ENCODE measurements at regions not wholly inside any gene's neighbourhood (a gene's known extent, or its start where the extent isn't known, plus 50 kb on each side); places are given as distances from the start of the nearest gene placed in this dataset.
"Not testable (repeated sequence)": the region's sequence is repeated elsewhere in the genome, so short reads cannot be mapped to it uniquely, and the experiment has no call there.

DNA sequence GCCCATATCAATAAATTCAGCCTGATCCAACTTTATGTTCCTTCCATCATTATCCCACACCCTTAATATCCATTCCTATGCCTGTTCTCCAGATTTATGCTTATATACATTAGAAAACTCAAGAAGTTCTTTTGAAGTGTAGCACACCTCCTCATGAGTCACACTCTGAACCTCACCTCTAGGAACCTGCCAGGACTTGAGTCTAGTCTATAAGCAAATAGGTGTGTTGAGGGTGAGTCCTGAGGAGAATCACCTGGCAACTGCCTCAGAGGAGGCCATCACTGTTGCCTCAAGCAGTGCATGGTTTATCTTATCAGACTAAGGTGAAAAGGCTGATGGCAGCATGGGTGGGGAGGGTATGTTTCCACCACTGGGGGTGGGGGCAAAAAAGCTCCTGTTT lies 496.7 kb downstream of the C6orf118 start:
- no peak for DNase-seq

GRCh38 chr6:164807125-164807524 lies 502.3 kb downstream of the C6orf118 start:
- DNase-seq = no peak

DNA sequence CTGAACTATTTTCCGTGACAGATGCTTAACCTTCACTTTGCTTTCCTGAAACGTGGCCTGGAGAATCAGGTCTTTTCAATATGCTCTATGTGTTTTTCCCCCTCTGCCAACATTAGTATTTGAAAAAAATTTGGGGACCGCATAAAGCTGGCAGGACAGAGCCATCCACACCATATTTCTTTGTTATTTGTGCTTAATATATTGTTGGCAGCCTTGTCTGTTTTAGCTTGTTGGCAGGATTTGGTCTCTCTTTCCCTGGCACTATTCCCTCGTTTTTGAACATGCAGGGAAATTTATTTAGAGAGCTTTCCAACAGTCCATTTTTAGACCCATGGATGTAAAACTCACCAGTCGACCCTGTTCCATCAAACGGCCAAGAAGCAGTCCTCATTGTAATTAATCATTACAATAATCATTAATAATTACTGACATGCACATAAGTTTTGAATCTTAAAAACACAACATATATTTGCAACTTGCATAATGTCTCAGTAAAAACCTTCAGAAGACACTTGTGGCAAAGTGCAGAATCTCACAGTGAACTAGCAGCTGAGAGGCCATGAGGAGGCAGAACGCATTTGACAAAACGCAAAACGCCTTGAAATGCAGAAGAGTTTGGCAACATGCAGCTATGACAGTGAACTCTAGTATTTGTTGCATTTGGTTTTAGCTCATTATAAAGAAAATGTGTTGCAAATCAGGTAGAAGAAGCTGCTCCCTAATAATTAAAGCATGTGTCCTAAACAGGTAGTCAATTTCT lies 514.2 kb downstream of the C6orf118 start:
- no peak for DNase-seq

GRCh38 chr6:164792666-164793065 lies 516.7 kb downstream of the C6orf118 start:
- no peak for DNase-seq

GRCh38 chr6:164791498-164791897 lies 517.9 kb downstream of the C6orf118 start:
- DNase-seq = no peak

DNA sequence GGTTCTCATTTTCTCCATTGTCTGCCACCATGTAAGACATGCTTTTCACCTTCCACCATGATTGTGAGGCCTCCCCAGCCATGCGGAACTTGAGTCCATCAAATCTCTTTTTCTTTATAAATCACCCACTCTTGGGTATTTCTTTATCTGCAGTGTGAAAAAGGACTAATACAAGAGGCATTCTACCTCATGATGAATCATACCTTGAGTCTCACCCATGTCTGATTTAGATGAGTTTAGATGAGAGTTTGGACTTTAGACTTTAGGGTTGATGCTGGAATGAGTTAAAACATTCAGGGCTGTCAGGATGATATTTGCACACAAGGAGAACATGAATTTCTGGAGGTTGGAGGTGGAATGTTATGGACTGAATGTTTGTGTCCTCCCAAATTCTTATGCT lies 545.6 kb downstream of the C6orf118 start:
- DNase-seq = no peak

DNA sequence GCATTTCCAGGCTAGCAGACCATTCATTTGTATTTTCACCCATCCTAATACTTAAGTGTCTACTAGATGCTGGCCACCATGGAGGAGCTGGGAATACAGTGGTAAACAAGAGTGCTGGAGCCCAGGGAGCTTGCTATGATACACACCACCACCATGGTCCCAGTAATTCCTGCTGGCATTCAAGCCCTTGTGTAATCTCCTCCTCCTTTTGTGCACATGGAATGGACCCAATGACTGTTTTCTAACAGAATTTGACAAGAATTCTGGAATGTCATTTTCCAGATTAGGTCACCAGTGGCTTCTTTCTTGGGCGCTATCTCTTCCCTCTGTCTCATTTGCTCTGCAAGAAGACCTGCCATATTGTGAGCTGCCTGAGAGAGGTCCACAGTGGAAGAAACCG lies 552.0 kb downstream of the C6orf118 start:
- no peak for DNase-seq

DNA sequence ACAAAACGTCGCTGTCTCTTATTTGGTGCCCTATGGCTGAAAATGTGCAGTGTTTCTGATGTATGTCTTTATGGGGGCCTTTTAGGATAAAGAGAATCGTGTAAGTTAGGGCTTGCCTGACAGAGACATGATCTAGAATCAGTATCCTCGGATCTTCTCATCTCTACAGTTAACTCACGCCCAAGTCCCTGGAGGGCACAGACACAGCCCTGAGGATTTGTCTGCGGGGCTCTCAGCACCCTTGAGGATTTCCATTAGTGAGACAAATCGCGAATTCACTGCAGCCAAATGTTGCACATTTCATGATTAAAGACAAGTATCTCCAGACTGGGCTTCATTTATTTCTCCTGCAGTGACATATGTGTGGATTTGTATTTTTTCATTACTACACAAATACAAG lies 552.7 kb downstream of the C6orf118 start:
- no peak for DNase-seq

GRCh38 chr6:164756142-164756541 lies 553.3 kb downstream of the C6orf118 start:
- no peak for DNase-seq

GRCh38 chr6:164753517-164753916 lies 555.9 kb downstream of the C6orf118 start:
- DNase-seq = no peak

GRCh38 chr6:164751395-164751794 lies 558.0 kb downstream of the C6orf118 start:
- DNase-seq = no peak

- DNase-seq = no peak
These were observed 559.3 kb downstream of the C6orf118 start for GRCh38 chr6:164750128-164750527.

DNA sequence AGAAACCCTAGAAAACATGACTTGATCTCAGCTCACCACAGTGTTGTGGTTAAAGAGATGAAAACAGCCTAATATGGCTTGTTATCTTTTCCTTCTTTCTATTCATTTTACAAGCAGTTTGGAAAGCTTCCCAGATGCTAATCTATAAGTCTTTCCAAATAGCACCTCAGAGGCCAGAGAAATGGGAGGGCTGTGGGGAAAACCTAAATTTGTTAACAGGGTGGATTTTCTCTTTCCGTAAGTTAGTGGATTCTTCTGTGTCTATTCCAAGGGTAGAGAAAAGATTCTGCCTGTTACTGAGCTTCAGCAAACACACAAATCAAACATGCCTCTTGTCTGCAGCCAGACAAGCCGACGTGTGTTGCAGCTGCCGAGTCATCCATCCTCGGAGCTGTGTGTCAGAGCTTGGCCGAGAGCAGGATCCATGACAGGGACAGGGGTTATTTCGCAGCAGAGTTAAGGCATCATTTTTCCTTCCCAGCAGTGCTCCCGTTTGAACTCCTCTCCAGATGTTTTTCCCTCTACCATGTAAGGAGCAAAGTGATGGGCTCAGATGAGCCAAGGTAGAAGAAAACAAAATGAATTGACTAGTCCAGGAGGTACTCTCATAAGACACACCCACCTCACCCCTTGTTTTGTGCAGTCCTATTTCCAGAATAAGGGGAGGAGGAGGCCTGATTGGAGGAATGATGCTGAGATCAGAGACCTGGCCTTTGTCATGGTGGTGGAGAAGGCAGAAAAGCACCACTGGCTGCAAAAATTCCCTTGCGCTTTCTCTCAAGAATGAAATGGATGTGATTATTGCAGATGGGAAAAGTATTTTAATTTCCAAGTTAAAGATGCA lies 560.0 kb downstream of the C6orf118 start:
- peak; percentile 79 for DNase-seq

GRCh38 chr6:164744301-164744700 lies 565.1 kb downstream of the C6orf118 start:
- DNase-seq = no peak

- DNase-seq = no peak
These were observed 567.4 kb downstream of the C6orf118 start for GRCh38 chr6:164741938-164742451.

DNA sequence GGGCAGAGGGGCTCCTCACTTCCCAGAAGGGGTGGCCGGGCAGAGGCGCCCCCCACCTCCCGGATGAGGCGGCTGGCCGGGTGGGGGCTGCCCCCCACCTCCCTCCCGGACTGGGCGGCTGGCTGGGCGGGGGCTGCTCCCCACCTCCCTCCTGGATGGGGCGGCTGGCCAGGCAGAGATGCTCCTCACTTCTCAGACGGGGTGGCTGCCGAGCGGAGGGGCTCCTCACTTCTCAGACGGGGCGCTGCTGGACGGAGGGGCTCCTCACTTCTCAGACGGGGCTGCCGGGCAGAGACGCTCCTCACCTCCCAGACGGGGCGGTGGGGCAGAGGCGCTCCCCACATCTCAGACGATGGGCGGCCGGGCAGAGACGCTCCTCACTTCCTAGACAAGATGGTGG lies 573.3 kb downstream of the C6orf118 start:
- DNase-seq = not testable (repeated sequence)

- no peak for DNase-seq
These were observed 577.9 kb downstream of the C6orf118 start for GRCh38 chr6:164731539-164731938.

GRCh38 chr6:164721460-164721859 lies 587.9 kb downstream of the C6orf118 start:
- DNase-seq = no peak

GRCh38 chr6:164700497-164700896 lies 608.9 kb downstream of the C6orf118 start:
- DNase-seq = no peak

- DNase-seq = no peak
These were observed 613.5 kb downstream of the C6orf118 start for GRCh38 chr6:164695896-164696295.

DNA sequence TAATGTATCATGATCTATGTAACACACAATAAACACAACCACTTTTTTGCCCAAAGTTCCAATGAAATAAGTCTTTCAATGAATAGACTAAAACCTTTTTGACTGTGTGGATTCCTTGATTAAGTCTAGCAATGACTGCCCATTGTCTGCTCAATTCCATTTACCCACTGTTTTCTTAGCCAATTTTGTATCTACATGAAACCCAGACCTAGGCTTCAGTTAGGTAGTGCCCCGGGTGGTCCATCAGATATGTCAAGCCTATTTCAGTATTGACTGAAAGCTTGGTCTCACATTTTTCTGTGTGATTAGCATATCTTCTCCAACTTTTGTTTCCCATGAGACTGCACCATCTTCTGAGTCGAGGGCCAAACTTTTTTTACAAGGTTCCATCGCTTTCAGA lies 615.0 kb downstream of the C6orf118 start:
- DNase-seq = no peak

DNA sequence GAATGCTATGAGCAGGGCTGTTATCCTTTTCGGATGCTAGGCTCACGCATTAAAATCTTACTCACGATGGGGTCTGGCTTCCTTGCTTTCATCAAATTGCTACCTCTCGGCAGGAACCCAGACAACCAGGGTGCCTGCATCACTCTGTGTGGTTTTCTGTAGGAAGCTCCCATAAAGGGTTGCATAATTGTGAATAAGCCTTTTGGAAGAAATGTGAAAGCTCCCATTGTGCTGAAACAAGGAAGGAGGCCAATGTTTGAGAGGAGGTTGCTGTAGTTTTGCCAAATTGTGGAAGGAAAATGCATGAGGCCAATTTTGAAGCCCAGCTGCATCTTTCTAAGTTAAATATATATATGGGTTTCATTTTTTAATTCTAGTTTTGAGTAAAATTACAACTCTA lies 615.5 kb downstream of the C6orf118 start:
- DNase-seq = peak; percentile 48

DNA sequence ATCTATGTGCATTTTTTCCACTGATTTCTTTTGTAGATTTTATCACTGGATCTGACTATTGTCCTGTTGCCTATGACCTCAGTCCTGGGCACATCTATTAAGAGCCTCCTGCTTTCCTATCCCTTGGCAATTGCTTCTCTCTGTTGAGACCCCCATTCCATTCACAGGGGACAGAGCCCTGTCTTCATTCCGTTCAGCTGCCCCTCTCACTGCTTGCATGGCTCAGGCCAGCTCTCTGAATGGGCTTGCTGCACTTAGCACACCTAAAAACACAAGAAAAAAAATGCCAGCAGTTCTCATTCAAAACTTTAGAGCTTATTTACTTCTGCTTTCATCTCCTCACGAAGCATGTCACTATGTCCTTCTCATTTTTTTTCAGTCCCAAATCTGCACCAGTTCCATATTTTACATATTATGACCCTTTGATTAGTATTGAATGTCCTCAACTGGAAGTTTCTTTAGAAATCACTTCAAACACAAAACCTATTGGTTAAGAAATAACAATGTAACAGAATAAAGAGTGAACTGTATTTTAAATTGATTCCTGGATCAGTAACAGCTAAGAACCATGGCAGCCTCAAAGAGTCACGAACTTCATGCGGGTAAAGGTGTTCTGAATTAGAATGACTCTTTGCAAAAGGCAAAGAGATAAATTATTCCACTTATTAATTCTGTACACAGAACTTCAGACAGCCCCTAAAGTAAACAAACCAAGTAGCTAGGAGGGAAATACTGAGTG lies 616.5 kb downstream of the C6orf118 start:
- no peak for DNase-seq

Data from right hindlimb (tissue), 1 donor.